ENCODE measurements at regions not wholly inside any gene's neighbourhood (a gene's known extent, or its start where the extent isn't known, plus 50 kb on each side); places are given as distances from the start of the nearest gene placed in this dataset.

DNA sequence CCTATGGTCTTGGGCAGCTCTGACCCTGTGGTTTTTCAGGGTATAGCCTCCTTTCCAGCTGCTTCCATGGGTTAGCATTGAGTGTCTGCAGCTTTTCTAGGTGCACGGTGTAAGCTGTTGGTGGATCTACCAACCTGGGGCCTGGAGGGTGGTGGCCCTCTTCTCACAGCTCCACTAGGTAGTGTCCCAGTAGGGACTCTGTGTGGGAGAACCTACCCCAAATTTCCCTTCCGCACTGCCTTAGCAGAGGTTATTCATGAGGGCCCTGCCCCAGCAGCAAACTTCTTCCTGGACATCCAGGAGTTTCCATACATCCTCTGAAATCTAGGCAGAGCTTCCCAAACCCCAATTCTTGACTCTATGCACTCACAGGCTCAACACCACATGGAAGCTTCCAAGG, 111.0 kb upstream of the C1orf87 start:
- Mint-ChIP-seq H3K4me3 (no peak overlapping the region), H3K27ac (no peak overlapping the region), H3K27me3 (ENCODE audit: low read depth) (no peaks in the 10 kb centered on the region), H3K9me3 (peaks cover 7% of the 10 kb centered on the region), H3K36me3 (ENCODE audit: low read depth) (no peaks in the 10 kb centered on the region), H3K4me1 (ENCODE audit: low read depth) (no peaks in the 10 kb centered on the region)

DNA sequence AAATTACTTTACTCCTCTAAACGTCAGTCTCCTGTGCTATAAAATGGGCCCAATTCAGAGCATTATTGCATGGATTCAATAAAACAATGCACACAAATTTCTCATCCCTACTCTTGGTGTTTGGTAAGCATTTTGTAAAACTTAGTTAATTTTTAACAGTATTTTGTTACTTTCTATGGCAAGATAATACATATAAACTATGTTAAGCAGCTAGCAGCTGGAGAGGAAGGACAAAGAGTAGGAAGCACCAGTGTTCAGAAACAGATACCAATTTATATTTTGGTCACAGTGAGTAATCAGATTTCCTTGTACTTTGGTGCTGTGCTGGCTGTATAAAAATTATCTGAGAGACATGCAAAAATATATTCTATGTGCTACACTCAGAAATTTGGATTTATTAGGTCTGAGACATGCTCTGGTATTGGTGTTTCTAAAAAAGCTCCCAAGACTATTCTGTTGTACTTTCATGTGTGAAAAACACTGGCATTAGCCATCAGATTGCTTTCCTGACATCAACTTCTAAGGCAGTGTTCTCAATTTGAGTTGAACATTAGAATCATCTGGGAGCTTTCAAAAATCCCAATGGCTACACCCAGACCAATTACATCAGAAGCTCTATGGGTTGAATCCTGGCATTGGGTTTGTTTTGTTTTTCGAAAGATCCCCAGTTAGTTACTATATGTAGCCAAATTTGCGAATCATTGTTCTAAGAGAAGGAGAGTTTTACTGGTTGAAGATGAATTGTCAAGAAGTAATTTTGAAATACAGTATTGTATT, 100.3 kb upstream of the C1orf87 start:
- Mint-ChIP-seq H3K4me3 (no peak overlapping the region), H3K4me1 (ENCODE audit: low read depth) (no peaks in the 10 kb centered on the region), H3K27me3 (ENCODE audit: low read depth) (no peaks in the 10 kb centered on the region), H3K9me3 (no peaks in the 10 kb centered on the region), H3K36me3 (ENCODE audit: low read depth) (no peaks in the 10 kb centered on the region), H3K27ac (no peak overlapping the region)

DNA sequence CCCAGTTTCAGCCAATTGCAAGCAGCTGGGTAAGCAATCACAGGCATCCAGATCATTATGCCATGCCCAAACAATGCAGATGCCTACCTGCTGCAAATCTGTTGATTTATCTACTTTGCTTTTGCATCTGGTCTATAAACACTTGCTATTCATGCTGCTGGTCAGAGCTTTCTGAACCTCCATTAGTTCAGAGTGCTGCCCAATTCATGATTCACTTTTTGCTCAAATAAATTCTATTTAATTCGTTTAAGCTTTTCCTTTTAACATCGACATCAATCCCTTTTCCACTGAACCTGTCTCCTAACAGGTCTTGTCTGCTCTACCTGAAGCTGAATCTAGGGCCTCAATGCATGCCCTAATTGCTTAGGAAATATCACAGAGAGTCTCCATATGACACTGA, 99.4 kb upstream of the C1orf87 start:
- Mint-ChIP-seq H3K4me1 (ENCODE audit: low read depth) (no peaks in the 10 kb centered on the region), H3K9me3 (no peaks in the 10 kb centered on the region), H3K27ac (no peak overlapping the region), H3K27me3 (ENCODE audit: low read depth) (no peaks in the 10 kb centered on the region), H3K36me3 (ENCODE audit: low read depth) (no peaks in the 10 kb centered on the region), H3K4me3 (no peak overlapping the region)

DNA sequence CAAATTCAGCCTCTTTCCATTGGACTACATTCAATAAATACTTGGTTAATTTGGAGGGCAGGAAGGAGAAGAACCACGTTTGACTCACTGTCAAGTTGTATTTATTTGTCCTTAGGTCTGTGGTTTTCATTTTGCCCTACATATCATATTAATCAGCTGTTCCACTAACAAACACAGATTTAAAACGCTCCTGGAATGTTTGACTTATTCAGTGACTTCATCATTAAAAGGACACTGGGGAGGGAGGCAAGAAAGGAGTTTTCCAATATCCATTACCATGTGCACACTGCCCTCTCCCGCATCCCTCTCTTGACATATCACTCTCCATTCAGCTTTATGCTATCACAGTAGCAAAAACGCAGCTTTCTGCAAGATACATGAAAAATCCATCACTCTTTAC, 98.2 kb upstream of the C1orf87 start:
- no peaks in the 10 kb centered on the region for H3K36me3 Mint-ChIP-seq (ENCODE audit: low read depth)
- no peaks in the 10 kb centered on the region for H3K4me1 Mint-ChIP-seq (ENCODE audit: low read depth)
- no peak overlapping the region for H3K27ac Mint-ChIP-seq

DNA sequence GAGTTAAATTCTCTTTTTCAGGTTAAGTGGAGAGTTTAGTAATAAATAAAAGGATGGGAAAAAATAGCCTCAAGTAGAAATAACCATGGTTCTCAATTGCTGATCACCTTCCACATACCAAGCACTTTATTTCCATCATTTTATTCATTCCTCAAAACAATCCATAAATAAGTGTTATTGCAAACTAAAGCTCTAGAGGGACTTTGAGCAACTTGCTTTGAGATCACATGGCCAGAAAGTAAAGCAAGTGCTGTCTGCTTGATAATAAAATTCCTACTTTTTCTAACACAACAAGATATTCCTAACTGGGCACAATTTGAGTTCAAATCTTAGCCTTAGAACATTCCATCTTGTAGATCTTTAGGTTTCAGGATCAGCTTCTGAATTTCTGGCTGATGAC, 97.1 kb upstream of the C1orf87 start:
- Mint-ChIP-seq H3K4me1 (ENCODE audit: low read depth) (no peaks in the 10 kb centered on the region), H3K9me3 (no peaks in the 10 kb centered on the region), H3K27ac (no peak overlapping the region), H3K4me3 (no peak overlapping the region), H3K27me3 (ENCODE audit: low read depth) (peaks cover 3% of the 10 kb centered on the region), H3K36me3 (ENCODE audit: low read depth) (no peaks in the 10 kb centered on the region)

More for the DNA sequence above, 98.2 kb upstream of the C1orf87 start:
- Mint-ChIP-seq H3K27me3 (ENCODE audit: low read depth) (peaks cover 3% of the 10 kb centered on the region), H3K9me3 (no peaks in the 10 kb centered on the region), H3K4me3 (no peak overlapping the region)

DNA sequence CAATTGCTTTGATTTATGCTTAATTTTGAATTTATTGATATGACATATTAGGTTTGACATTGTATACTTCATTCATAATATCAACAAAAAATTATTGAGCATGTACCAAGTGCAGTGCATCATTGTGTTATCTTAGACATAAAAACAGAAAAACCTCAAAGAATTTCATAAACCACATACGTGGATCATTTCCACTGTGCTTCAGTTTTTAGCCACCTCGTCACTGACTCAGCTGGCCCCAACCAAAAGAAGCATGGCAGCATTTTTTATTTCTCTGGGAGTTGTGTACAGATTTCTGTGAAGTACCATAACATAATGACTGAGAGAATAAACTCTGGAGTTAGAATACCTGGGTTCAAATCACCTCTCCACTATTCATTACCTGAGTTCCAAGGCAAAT, 95.6 kb upstream of the C1orf87 start:
- Mint-ChIP-seq H3K36me3 (ENCODE audit: low read depth) (no peaks in the 10 kb centered on the region), H3K27me3 (ENCODE audit: low read depth) (peaks cover 3% of the 10 kb centered on the region), H3K9me3 (no peaks in the 10 kb centered on the region), H3K4me1 (ENCODE audit: low read depth) (no peaks in the 10 kb centered on the region), H3K4me3 (no peak overlapping the region), H3K27ac (no peak overlapping the region)

DNA sequence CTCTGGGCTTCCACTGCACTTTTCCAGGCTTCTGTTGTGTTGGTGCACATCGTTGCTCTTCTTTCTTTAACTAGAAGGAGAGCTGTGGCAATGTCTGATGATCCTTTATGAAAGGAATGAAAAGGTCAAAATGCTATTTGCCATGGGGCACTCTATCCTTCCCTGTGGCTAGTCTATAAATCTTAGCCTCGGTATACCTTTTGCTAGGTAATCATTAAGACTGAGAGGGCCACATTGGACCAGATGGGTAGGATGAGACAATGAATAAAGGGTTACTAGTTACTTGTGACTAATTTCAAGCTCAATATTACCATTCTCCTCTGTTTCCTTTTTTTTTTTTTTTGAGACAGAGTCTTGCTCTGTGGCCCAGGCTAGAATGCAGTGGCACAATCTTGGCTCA, 89.4 kb upstream of the C1orf87 start:
- no peaks in the 10 kb centered on the region for H3K36me3 Mint-ChIP-seq (ENCODE audit: low read depth)
- no peaks in the 10 kb centered on the region for H3K4me1 Mint-ChIP-seq (ENCODE audit: low read depth)
- peaks cover 3% of the 10 kb centered on the region for H3K27me3 Mint-ChIP-seq (ENCODE audit: low read depth)
- H3K27ac Mint-ChIP-seq, result no peak overlapping the region
- no peaks in the 10 kb centered on the region for H3K9me3 Mint-ChIP-seq
- no peak overlapping the region for H3K4me3 Mint-ChIP-seq

DNA sequence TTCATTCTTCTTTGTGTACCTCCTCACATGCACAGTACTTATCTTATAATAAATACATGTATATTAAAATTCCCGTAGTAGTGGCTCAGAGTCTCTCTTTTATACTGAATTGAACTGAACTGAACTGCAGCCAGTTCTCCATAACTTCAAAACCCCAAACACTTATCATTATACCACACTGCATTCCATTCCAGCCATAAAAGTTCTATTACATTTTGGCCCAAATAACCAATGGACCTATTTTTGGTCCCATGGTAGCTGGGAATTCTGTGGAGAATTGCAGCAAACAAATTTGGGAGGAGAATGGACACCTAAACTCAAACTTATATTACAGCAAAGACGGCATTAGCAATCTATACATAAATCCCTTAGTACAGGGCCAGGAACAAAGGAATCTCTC, 86.6 kb upstream of the C1orf87 start:
- H3K4me3 Mint-ChIP-seq, result no peak overlapping the region
- no peaks in the 10 kb centered on the region for H3K9me3 Mint-ChIP-seq
- no peaks in the 10 kb centered on the region for H3K36me3 Mint-ChIP-seq (ENCODE audit: low read depth)
- no peak overlapping the region for H3K27ac Mint-ChIP-seq
- H3K4me1 Mint-ChIP-seq (ENCODE audit: low read depth), result no peaks in the 10 kb centered on the region
- no peaks in the 10 kb centered on the region for H3K27me3 Mint-ChIP-seq (ENCODE audit: low read depth)

DNA sequence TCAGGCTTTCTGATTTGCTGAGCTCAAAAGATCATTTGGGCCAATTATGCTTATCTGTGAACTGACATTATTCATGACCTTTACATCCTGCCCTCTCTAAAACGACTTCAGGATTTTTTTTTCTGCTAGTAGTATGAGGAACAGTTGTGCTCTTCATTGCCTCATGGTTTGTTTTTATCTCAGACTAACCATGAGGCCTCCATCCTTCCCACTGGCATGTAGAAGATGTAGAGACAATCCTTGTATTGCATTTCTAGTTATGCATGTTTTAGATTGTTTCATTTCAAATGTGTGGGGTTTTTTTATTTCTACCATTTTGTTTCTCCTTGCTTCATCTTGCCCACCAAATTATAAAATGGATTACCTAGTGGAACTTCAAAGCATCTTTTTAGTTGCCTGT, 82.8 kb upstream of the C1orf87 start:
- Mint-ChIP-seq H3K9me3 (no peaks in the 10 kb centered on the region), H3K4me3 (no peak overlapping the region), H3K27me3 (ENCODE audit: low read depth) (no peaks in the 10 kb centered on the region)

DNA sequence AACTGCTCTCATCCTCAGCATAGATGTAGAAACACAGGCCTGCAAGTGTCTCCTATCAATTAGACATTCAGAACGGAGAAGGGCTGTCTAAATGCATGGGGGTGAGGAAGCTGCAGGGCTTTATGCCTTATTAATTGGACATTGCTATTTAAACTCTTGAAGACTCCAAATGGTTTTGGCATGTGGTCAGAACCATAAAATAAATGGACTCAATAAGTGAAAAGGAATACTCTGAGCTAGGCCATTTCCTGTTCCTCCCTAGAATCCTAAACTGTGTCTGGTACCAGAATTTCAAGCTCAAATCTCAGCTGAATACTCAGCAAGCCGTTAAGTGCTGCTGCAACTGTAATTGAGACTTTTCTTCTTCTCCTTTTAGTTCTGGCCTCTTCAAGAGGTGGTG, 80.4 kb upstream of the C1orf87 start:
- no peak overlapping the region for H3K4me3 Mint-ChIP-seq
- no peaks in the 10 kb centered on the region for H3K27me3 Mint-ChIP-seq (ENCODE audit: low read depth)
- no peak overlapping the region for H3K27ac Mint-ChIP-seq
- H3K4me1 Mint-ChIP-seq (ENCODE audit: low read depth), result no peaks in the 10 kb centered on the region
- H3K36me3 Mint-ChIP-seq (ENCODE audit: low read depth), result no peaks in the 10 kb centered on the region
- no peaks in the 10 kb centered on the region for H3K9me3 Mint-ChIP-seq

More for the DNA sequence above, 82.8 kb upstream of the C1orf87 start:
- H3K27ac Mint-ChIP-seq, result no peak overlapping the region
- no peaks in the 10 kb centered on the region for H3K36me3 Mint-ChIP-seq (ENCODE audit: low read depth)
- H3K4me1 Mint-ChIP-seq (ENCODE audit: low read depth), result no peaks in the 10 kb centered on the region

DNA sequence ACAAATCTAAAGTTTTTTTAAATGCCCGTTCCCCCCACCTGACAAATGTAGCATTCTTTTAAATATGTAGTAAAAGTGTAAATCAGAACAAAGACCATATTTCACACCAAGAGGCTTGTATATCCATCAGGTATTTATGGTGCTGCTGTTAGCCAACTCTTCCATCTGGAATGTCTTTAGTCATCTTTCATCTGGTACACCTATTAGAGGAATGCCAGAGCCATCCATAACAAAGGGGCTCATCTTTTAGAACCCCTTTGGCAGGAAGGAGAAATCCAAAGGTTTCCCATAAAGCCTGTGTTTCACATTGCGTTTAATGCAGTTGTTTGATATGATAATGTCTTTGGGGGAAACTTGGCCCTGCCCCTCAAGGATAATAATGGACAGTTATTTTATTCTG, 79.3 kb upstream of the C1orf87 start:
- Mint-ChIP-seq H3K4me3 (no peak overlapping the region), H3K4me1 (ENCODE audit: low read depth) (no peaks in the 10 kb centered on the region), H3K27me3 (ENCODE audit: low read depth) (no peaks in the 10 kb centered on the region), H3K27ac (no peak overlapping the region), H3K9me3 (no peaks in the 10 kb centered on the region), H3K36me3 (ENCODE audit: low read depth) (no peaks in the 10 kb centered on the region)

DNA sequence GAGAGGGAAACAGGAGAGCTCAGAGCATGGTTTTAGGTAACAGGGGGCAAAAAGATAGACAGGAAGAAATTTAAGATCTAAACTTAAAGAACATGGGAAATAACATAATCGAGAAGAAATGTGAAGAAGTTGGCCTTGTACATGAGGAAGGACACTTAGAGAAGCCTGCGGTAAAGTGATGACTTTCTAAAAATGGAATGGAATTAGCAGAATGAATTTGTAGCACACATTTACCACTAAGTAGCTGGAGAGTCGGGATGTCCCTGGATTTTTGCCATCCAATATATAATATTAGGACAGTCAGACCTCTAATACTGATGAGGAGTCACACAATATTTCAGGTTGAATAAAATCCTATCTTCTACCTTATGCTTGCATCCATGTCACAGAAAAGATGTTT, 77.7 kb upstream of the C1orf87 start:
- Mint-ChIP-seq H3K27me3 (ENCODE audit: low read depth) (no peaks in the 10 kb centered on the region), H3K4me3 (no peak overlapping the region), H3K36me3 (ENCODE audit: low read depth) (no peaks in the 10 kb centered on the region)

DNA sequence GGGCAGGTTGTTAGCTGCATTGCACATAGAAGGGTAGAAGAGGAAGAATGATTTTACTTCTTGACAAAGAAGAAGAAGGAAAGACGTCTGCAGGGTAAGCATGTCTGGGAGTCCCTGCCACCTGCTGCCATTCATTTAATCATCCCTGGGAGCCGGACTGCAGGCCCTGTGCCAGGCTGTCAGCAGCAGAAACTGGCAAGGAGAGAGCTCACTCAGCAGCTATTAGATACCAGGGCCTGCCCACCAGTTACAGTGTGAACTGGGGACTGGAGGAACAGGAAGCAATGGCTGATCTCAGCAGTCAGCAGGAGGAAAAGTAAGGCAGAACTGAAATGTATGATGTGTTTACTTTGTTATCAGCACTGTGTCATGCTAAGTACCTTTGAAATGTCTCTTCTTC, 75.7 kb upstream of the C1orf87 start:
- no peaks in the 10 kb centered on the region for H3K27me3 Mint-ChIP-seq (ENCODE audit: low read depth)

More for the DNA sequence above, 77.7 kb upstream of the C1orf87 start:
- Mint-ChIP-seq H3K4me1 (ENCODE audit: low read depth) (no peaks in the 10 kb centered on the region), H3K9me3 (no peaks in the 10 kb centered on the region), H3K27ac (no peak overlapping the region)

DNA sequence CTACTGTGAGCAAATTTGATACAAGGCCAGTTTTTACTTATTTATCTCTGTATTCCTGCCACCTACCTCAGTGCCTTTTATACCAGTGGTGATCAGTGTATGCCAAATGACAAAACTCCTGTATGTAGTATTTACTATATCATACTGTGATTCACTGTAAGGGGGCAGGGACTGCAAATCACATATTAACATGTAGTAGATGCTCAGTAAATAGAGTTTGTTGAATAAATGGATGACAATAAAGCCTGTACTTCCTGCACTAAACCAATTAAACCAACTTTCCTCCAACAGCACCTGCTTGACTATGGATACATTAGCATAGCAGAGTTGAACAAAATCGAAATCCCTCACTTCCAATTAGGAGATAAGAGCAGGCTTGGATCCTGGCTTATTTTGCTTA, 73.3 kb upstream of the C1orf87 start:
- Mint-ChIP-seq H3K27ac (no peak overlapping the region), H3K36me3 (ENCODE audit: low read depth) (no peaks in the 10 kb centered on the region), H3K27me3 (ENCODE audit: low read depth) (no peaks in the 10 kb centered on the region), H3K4me3 (no peak overlapping the region), H3K4me1 (ENCODE audit: low read depth) (no peaks in the 10 kb centered on the region), H3K9me3 (no peaks in the 10 kb centered on the region)

More for the DNA sequence above, 75.7 kb upstream of the C1orf87 start:
- H3K27ac Mint-ChIP-seq, result no peak overlapping the region
- H3K4me1 Mint-ChIP-seq (ENCODE audit: low read depth), result no peaks in the 10 kb centered on the region
- no peaks in the 10 kb centered on the region for H3K9me3 Mint-ChIP-seq
- H3K4me3 Mint-ChIP-seq, result no peak overlapping the region
- H3K36me3 Mint-ChIP-seq (ENCODE audit: low read depth), result no peaks in the 10 kb centered on the region

DNA sequence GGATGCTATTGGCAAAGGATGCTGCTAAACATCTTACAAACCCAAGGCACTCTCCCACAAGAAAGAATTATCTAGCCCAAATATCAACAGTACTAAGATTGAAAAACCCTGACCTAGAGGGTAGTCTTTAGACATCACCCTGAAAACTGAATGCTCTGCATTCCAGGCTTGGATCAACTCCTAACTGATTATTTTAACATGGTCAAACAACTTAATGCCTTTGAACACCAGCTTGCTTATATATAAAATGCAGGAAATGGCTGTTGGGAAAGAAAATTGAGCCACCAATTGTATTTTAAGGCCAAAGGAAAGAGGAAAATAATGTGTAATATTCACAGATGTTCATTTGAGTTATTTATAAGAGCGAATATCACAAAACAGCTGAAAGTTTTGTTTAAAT, 72.2 kb upstream of the C1orf87 start:
- Mint-ChIP-seq H3K4me3 (no peak overlapping the region), H3K27me3 (ENCODE audit: low read depth) (no peaks in the 10 kb centered on the region), H3K27ac (no peak overlapping the region), H3K36me3 (ENCODE audit: low read depth) (no peaks in the 10 kb centered on the region), H3K9me3 (no peaks in the 10 kb centered on the region), H3K4me1 (ENCODE audit: low read depth) (no peaks in the 10 kb centered on the region)

DNA sequence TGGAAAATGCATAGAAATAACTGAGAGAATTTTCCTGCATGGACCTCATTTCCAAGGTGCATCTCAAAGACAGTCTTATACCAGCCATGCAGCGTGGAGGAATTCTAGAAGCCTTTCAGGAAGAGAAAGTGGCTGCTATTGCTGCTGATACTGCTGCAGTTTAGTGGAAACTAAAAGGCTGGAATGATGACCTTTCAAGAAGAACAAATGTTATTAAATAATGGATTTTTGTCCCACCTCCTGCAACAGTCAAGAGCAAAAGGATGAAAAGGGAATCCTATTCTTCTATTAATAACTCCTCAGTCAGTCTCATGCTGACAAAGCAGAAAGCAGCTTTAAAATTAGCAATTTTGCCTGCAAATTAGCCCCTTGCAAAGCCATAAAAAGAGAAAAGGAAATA, 68.2 kb upstream of the C1orf87 start:
- no peaks in the 10 kb centered on the region for H3K9me3 Mint-ChIP-seq
- H3K27ac Mint-ChIP-seq, result no peak overlapping the region
- no peaks in the 10 kb centered on the region for H3K27me3 Mint-ChIP-seq (ENCODE audit: low read depth)
- no peak overlapping the region for H3K4me3 Mint-ChIP-seq
- H3K4me1 Mint-ChIP-seq (ENCODE audit: low read depth), result no peaks in the 10 kb centered on the region
- H3K36me3 Mint-ChIP-seq (ENCODE audit: low read depth), result no peaks in the 10 kb centered on the region

All from T-helper 1 cell treated with Interleukin-12 subunit alpha and Interleukin-12 subunit beta and Interleukin-4 antibody, amounts not matched to agents 30 μg/mL and 1 μg/mL, for 36 hours (primary cell).